OCI-LY1 (cell line): ENCODE measurements at regions not wholly inside any gene's neighbourhood (a gene's known extent, or its start where the extent isn't known, plus 50 kb on each side); places are given as distances from the start of the nearest gene placed in this dataset.

Source experiments
- H2AFZ ChIP-seq: fragments of 200-600 bp; sonication (generic), shearing (Covaris generic); 2 replicates; pipeline ENCODE4 v1.6.0; 2014; ENCODE audit warnings: antibody characterized with exemption, mild to moderate bottlenecking, low read length
- H3F3A ChIP-seq: fragments of 200-600 bp; sonication (generic), shearing (Covaris generic); 2 replicates; pipeline ENCODE4 v1.6.0; 2014; ENCODE audit warnings: mild to moderate bottlenecking, antibody characterized with exemption, low read length, moderate library complexity; ENCODE audit not compliant: insufficient read depth
- H3K27ac ChIP-seq: fragments of 200-600 bp; sonication (generic); 2 replicates; pipeline ENCODE4 v1.5.1; 2014; ENCODE audit warnings: low read length, mixed run types, mild to moderate bottlenecking, low read depth; ENCODE audit not compliant: poor library complexity, severe bottlenecking
- H3K27me3 ChIP-seq: fragments of 200-600 bp; sonication (generic); 2 replicates; pipeline ENCODE4 v1.6.0; 2014; ENCODE audit warnings: antibody characterized with exemption, mild to moderate bottlenecking, low read length, moderate library complexity; ENCODE audit not compliant: insufficient read depth
- H3K36me3 ChIP-seq: fragments of 200-600 bp; sonication (generic); 2 replicates; pipeline ENCODE4 v1.6.1; 2014; ENCODE audit warnings: mild to moderate bottlenecking, antibody characterized with exemption, low read length, moderate library complexity, mixed read lengths; ENCODE audit not compliant: insufficient read depth
- H3K4me1 ChIP-seq: fragments of 200-600 bp; sonication (generic); 2 replicates; pipeline ENCODE4 v1.5.1; 2014; ENCODE audit warnings: mild to moderate bottlenecking, low read length, moderate library complexity; ENCODE audit not compliant: insufficient read depth, severe bottlenecking
- H3K4me2 ChIP-seq: fragments of 200-600 bp; sonication (generic), shearing (Covaris generic); 2 replicates; pipeline ENCODE4 v1.6.1; 2014; ENCODE audit warnings: low read length
- H3K4me3 ChIP-seq: fragments of 200-600 bp; sonication (generic); 2 replicates; pipeline ENCODE4 v1.5.1; 2014; ENCODE audit warnings: low read length, low read depth, mild to moderate bottlenecking, mixed read lengths; ENCODE audit not compliant: poor library complexity, severe bottlenecking
- H3K79me2 ChIP-seq: fragments of 200-600 bp; shearing (Covaris generic); 2 replicates; pipeline ENCODE4 v1.6.1; 2016; ENCODE audit warnings: mixed run types, low read length, mixed read lengths; ENCODE audit not compliant: insufficient read depth
- H3K9ac ChIP-seq: fragments of 200-600 bp; sonication (generic), shearing (Covaris generic); 2 replicates; pipeline ENCODE4 v1.6.1; 2014; ENCODE audit warnings: mild to moderate bottlenecking, low read length, mixed read lengths
- H3K9me2 ChIP-seq: fragments of 200-600 bp; sonication (generic), shearing (Covaris generic); 2 replicates; pipeline ENCODE4 v1.6.1; 2014; ENCODE audit warnings: low read depth, mild to moderate bottlenecking, low read length, mixed read lengths
- H3K9me3 ChIP-seq: fragments of 200-600 bp; shearing (Covaris generic); 2 replicates; pipeline ENCODE4 v1.6.1; 2014; ENCODE audit warnings: low read length, mixed read lengths
- H4K20me1 ChIP-seq: fragments of 200-600 bp; sonication (generic), shearing (Covaris generic); 2 replicates; pipeline ENCODE4 v1.6.0; 2016; ENCODE audit warnings: mild to moderate bottlenecking, low read length; ENCODE audit not compliant: insufficient read depth
- EZH2 ChIP-seq: fragments of 200-600 bp; sonication (generic), shearing (Covaris generic); IDR thresholded peaks from 2 replicates; pipeline ENCODE4 v1.8.0; 2017; ENCODE audit warnings: borderline replicate concordance, mixed run types, mild to moderate bottlenecking, antibody characterized with exemption, low read length, moderate library complexity, mixed read lengths
- TF ChIP-seq, protein P1 (sequence below): fragments of 200-600 bp; sonication (generic), shearing (Covaris generic); IDR thresholded peaks from 2 replicates; pipeline ENCODE4 v1.5.1; 2017; ENCODE audit warnings: mild to moderate bottlenecking, antibody characterized with exemption, low read length, moderate library complexity, mixed read lengths

- no peak overlapping the region for H3K9ac ChIP-seq
- no peak overlapping the region for H3K4me2 ChIP-seq
- no peaks in the 10 kb centered on the region for H3K79me2 ChIP-seq
- H2AFZ ChIP-seq, result no peak overlapping the region
- no peaks in the 10 kb centered on the region for H3K9me3 ChIP-seq
- H3K27ac ChIP-seq, result no peak overlapping the region
- no peaks in the 10 kb centered on the region for H3K36me3 ChIP-seq
- H3K4me3 ChIP-seq, result no peak overlapping the region
- no peaks in the 10 kb centered on the region for H3K4me1 ChIP-seq
- no peaks in the 10 kb centered on the region for H3F3A ChIP-seq
- no peaks in the 10 kb centered on the region for H4K20me1 ChIP-seq
- H3K27me3 ChIP-seq, result no peaks in the 10 kb centered on the region
- no peaks in the 10 kb centered on the region for H3K9me2 ChIP-seq
- no peak for TF ChIP-seq EZH2
- TF ChIP-seq, protein P1, sequence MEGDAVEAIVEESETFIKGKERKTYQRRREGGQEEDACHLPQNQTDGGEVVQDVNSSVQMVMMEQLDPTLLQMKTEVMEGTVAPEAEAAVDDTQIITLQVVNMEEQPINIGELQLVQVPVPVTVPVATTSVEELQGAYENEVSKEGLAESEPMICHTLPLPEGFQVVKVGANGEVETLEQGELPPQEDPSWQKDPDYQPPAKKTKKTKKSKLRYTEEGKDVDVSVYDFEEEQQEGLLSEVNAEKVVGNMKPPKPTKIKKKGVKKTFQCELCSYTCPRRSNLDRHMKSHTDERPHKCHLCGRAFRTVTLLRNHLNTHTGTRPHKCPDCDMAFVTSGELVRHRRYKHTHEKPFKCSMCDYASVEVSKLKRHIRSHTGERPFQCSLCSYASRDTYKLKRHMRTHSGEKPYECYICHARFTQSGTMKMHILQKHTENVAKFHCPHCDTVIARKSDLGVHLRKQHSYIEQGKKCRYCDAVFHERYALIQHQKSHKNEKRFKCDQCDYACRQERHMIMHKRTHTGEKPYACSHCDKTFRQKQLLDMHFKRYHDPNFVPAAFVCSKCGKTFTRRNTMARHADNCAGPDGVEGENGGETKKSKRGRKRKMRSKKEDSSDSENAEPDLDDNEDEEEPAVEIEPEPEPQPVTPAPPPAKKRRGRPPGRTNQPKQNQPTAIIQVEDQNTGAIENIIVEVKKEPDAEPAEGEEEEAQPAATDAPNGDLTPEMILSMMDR, result no peak
Observed at GRCh38 chr6:101000341-101000740, 119.2 kb upstream of the ASCC3 start.

GRCh38 chr6:101001012-101001411, 119.9 kb upstream of the ASCC3 start:
- Histone ChIP-seq H3F3A (no peaks in the 10 kb centered on the region), H2AFZ (no peak overlapping the region), H3K4me2 (no peak overlapping the region), H3K9ac (no peak overlapping the region), H3K36me3 (no peaks in the 10 kb centered on the region), H3K4me3 (no peak overlapping the region), H3K9me3 (no peaks in the 10 kb centered on the region), H3K4me1 (no peaks in the 10 kb centered on the region), H3K27ac (no peak overlapping the region), H4K20me1 (no peaks in the 10 kb centered on the region), H3K79me2 (no peaks in the 10 kb centered on the region), H3K9me2 (no peaks in the 10 kb centered on the region), H3K27me3 (no peaks in the 10 kb centered on the region)
- TF ChIP-seq EZH2, result no peak
- TF ChIP-seq, protein P1, result no peak

GRCh38 chr6:101001607-101002006, 120.5 kb upstream of the ASCC3 start:
- H2AFZ ChIP-seq, result no peak overlapping the region
- H3K36me3 ChIP-seq, result no peaks in the 10 kb centered on the region
- no peaks in the 10 kb centered on the region for H4K20me1 ChIP-seq
- TF ChIP-seq EZH2, result no peak
- TF ChIP-seq, protein P1, result no peak
- no peaks in the 10 kb centered on the region for H3K9me2 ChIP-seq
- no peaks in the 10 kb centered on the region for H3K9me3 ChIP-seq
- no peaks in the 10 kb centered on the region for H3K27me3 ChIP-seq
- H3K9ac ChIP-seq, result no peak overlapping the region
- H3K27ac ChIP-seq, result no peak overlapping the region
- H3K4me2 ChIP-seq, result no peak overlapping the region
- no peaks in the 10 kb centered on the region for H3K4me1 ChIP-seq
- H3F3A ChIP-seq, result no peaks in the 10 kb centered on the region
- H3K79me2 ChIP-seq, result no peaks in the 10 kb centered on the region
- no peak overlapping the region for H3K4me3 ChIP-seq
